ENCODE measurements at regions not wholly inside any gene's neighbourhood (a gene's known extent, or its start where the extent isn't known, plus 50 kb on each side); places are given as distances from the start of the nearest gene placed in this dataset.

- TF ChIP-seq CTCF (IDR thresholded peaks at IDR 0.05) (no peak), POLR2A (IDR thresholded peaks at IDR 0.05) (no peak), POLR2AphosphoS5 (IDR thresholded peaks at IDR 0.05) (no peak), EP300 (IDR thresholded peaks at IDR 0.05) (no peak)
- DNase-seq (ENCODE audit: low spot score in 2 of 2) = no peak
- Histone ChIP-seq H3K4me3 (no peak overlapping the region), H3K9me3 (no peaks in the 10 kb centered on the region), H3K27ac (no peak overlapping the region), H3K4me1 (no peaks in the 10 kb centered on the region), H3K27me3 (no peaks in the 10 kb centered on the region), H3K36me3 (no peaks in the 10 kb centered on the region)
These were observed 81.6 kb upstream of the SP4 start for GRCh38 chr7:21346297-21346696.

- Histone ChIP-seq H3K36me3 (no peaks in the 10 kb centered on the region), H3K27me3 (no peaks in the 10 kb centered on the region), H3K4me3 (no peak overlapping the region), H3K9me3 (no peaks in the 10 kb centered on the region), H3K4me1 (no peaks in the 10 kb centered on the region), H3K27ac (no peak overlapping the region)
- DNase-seq (ENCODE audit: low spot score in 2 of 2) = no peak
- 68% methylated on average over 4 of the region's 4 CpGs for WGBS
- TF ChIP-seq CTCF (IDR thresholded peaks at IDR 0.05) (no peak), POLR2A (IDR thresholded peaks at IDR 0.05) (no peak), EP300 (IDR thresholded peaks at IDR 0.05) (no peak), POLR2AphosphoS5 (IDR thresholded peaks at IDR 0.05) (no peak)
These were observed 75.1 kb upstream of the SP4 start for GRCh38 chr7:21352540-21353387.

- DNase-seq (ENCODE audit: low spot score in 2 of 2) = no peak
- no peaks in the 10 kb centered on the region for H3K27me3 ChIP-seq
- H3K27ac ChIP-seq = no peak overlapping the region
- TF ChIP-seq POLR2A (IDR thresholded peaks at IDR 0.05) (no peak), EP300 (IDR thresholded peaks at IDR 0.05) (no peak), POLR2AphosphoS5 (IDR thresholded peaks at IDR 0.05) (no peak), CTCF (IDR thresholded peaks at IDR 0.05) (no peak)
- no peaks in the 10 kb centered on the region for H3K4me1 ChIP-seq
- 75% methylated on average over 4 of the region's 4 CpGs for WGBS
- no peaks in the 10 kb centered on the region for H3K36me3 ChIP-seq
- no peak overlapping the region for H3K4me3 ChIP-seq
- no peaks in the 10 kb centered on the region for H3K9me3 ChIP-seq
These were observed 74.5 kb upstream of the SP4 start for GRCh38 chr7:21353388-21353780.

GRCh38 chr7:21354284-21354683, 73.6 kb upstream of the SP4 start:
- TF ChIP-seq EP300 (IDR thresholded peaks at IDR 0.05) (no peak), CTCF (IDR thresholded peaks at IDR 0.05) (no peak), POLR2AphosphoS5 (IDR thresholded peaks at IDR 0.05) (no peak), POLR2A (IDR thresholded peaks at IDR 0.05) (no peak)
- WGBS = 96% methylated on average over 5 of the region's 5 CpGs

DNA sequence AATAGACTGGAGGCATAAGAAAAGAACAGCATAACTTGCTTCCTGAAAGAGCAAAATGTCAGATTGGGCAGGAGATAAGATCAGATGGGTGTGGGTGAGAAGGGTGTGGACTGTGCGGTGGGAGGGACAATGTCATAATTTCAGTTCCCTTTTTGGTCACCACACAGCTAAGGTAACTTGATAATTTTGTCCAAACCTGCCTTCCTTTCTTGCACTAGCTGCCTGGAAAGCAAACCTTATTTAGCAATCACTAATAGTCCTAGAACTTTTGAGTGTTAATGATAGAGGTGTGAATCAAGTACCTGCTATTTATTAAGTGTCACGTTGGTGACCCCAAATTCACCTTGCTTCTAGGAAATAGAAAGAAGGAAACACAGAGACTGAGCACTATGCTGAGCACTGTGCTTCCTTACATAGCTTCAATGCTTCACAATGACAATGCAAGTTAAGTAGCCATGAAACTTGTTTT, 72.4 kb upstream of the SP4 start:
- no peak for DNase-seq (ENCODE audit: low spot score in 2 of 2)
- 38% methylated on average over 2 of the region's 2 CpGs for WGBS
- Histone ChIP-seq H3K4me1 (no peaks in the 10 kb centered on the region), H3K9me3 (no peaks in the 10 kb centered on the region), H3K36me3 (no peaks in the 10 kb centered on the region), H3K27ac (no peak overlapping the region), H3K4me3 (no peak overlapping the region), H3K27me3 (no peaks in the 10 kb centered on the region)
- TF ChIP-seq POLR2A (IDR thresholded peaks at IDR 0.05) (no peak), CTCF (IDR thresholded peaks at IDR 0.05) (no peak), POLR2AphosphoS5 (IDR thresholded peaks at IDR 0.05) (no peak), EP300 (IDR thresholded peaks at IDR 0.05) (no peak)

More at GRCh38 chr7:21354284-21354683, 73.6 kb upstream of the SP4 start:
- Histone ChIP-seq H3K9me3 (no peaks in the 10 kb centered on the region), H3K4me3 (no peak overlapping the region), H3K27ac (no peak overlapping the region), H3K27me3 (no peaks in the 10 kb centered on the region), H3K4me1 (no peaks in the 10 kb centered on the region), H3K36me3 (no peaks in the 10 kb centered on the region)
- DNase-seq (ENCODE audit: low spot score in 2 of 2) = no peak

Measured in suprapubic skin (tissue), 4 donors.